Amygdala (tissue), 56 donors: ENCODE measurements at regions not wholly inside any gene's neighbourhood (a gene's known extent, or its start where the extent isn't known, plus 50 kb on each side); places are given as distances from the start of the nearest gene placed in this dataset.

Source experiments
- DNase-seq, 56 donors: peaks; one replicate each; lab custom pipeline; 2025; lab: John Stamatoyannopoulos, UW

DNA sequence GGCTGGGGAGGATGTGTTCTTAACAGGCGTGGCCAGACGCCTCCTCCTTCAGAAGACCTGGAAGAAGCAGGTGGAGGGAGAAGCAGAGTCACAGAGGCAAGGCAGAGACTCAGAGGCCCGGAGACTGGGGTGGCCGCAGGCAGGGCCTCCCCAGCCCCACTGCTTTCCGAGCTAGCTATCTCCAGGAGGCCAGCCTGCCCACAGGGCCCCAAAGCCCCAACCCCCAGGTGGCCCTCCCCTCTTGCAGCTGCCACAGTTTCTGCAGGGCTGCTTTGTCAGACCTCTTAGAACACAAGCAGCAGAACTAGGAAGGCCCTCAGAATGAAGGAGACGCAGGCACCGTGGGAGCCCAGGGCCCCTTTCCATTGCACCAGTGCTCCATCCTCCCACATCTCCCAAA is 69.0 kb upstream of the MLN start:
- DNase-seq: no peak

DNA sequence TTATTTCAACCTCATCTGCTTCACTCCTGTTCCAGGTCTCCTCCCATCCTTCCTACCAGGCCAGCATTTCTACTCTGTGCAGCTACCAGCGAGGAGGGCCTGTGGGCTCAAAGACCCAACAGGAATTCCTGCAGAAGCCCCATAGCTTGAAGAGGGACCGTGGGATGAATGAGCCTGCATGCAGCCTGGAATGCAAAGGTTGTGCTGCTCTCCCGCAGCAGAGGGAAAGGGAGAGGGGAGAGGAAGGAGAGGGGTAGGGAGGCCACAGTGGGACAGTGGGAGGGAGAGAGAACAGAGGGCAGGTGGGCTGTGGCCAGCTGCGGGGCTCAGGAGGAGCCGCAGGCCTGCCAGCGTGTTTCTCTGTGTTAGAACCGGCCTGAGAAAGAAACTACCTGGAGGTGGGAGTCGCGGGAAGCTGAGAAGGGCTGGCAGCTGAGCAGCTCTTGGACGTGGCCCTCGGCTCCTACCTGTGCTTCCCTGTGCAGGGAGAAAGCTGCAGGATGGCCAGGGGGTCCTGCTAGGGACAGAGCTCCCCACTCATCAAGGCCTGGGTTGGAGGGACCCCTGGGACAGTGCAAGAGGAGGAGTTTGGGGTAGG is 66.1 kb upstream of the MLN start:
- DNase-seq: no peak

DNA sequence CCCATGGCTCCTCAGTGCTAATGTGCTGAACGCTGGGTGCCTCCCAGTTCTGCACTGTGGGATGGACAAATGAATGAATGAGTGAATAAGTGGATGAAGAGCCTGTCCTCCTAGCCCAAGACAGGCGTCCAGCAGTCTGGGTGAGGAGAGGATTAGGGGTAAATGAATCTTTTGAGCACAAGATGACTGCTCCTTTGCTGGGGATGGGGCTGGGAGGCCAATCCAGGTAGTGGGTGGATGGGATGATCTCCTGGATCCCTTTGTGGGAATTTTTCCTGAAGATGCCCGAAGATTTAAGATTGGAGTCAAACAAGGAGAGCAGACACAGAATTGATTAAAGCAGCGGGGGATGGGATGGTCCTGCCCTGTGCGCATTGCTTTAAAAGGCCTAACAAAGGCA is 65.3 kb upstream of the MLN start:
- no peak for DNase-seq

DNA sequence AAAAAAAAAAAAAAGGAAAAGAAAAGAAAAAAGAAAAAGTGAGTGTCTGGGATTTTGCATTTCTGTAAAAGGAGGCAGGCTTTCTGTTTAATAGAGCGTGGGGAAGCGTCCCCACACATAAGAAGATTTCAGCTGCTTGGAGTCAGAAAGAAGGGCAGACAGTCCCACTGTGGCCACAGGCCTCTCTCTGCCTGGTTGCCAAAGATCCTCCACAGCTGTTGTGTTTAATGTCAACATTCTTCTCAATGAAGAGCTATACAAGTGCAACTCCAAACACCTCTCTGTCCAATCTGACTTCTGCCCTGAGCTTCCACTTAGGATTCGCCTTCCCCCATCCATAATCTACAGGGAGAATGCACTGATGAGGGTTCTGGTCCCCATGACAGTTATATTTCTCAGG is 64.3 kb upstream of the MLN start:
- DNase-seq: no peak

DNA sequence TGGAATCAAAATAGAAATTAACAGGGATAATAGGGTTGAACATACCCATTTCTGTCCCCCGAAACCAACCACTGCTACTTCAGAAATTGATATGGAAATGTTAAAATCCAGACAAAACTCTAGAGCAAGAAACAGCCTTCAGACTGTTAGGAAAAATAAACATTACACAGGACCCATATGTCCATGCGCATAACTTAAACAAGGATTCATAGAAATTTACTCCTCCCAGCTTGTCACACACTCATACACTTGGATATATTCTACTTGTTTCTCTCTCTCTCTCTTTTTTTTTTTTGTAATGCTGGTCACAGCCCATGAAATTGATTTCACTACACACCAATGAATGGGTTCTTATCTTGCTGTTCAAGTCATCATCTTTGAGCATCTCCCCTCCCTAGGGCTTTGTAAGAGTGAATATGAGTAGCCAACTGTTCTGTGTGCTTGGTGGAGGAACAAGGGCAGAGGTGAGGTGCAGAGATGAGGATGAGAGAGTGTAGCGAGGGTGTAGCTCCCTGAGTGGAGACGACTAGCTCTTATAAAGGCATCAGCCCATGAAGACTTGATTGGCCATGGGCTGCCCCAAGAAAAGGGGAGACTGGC is 61.8 kb upstream of the MLN start:
- DNase-seq: no peak

DNA sequence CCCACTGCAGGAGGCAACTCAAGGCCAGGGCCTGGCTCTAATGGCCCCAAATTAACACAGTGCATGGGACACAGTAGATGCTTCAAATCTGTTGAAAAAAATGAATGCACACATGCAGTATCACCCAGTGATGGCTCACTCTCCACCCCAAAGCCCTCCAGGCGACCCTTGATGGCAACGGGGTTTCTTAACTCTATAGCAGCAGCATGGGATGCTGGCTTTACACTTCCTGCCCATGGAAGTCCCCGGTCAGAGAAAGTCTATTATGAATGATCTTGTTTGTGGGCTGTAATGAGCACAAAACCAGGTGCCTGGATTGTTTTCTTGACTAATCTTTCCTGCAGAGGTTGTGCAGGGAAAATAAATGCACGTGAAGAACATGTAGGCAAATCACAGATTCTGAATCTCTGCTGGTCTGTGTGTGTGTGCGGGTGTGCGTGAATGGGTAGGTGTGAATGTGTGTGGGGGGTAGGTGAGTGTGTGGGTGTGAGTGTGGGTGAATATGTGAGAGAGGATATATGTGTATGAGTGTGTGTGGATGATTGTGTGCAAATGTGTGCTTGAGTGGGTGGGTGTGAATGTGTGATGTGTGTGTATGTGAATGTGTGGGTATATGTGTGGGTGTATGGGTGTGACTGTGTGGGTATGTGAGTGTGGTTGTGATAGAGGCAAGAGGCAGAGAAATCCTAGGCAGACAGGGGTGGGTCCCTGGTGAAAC is 60.1 kb upstream of the MLN start:
- DNase-seq: peak in 1 of 56 donors; percentile 3

DNA sequence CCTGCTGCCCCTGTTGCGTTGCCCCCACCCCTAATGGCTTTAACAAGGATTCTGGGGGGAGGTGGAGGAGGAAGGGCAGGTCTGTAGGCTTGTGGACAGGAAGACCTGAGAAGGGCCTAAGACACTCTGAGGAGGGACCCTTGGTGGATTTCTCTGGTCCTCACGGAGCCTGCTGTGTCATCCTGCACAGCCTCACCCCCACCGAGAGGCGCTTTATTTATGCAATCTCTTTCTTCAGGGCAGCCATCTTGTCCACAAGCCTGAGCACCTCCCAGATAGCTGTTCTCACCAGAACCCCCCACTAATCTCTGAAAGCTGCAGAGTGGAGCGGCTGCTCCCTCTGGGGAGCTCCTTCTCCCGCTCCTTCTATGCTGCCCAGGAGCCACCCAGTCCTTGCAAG is 59.3 kb upstream of the MLN start:
- no peak for DNase-seq

DNA sequence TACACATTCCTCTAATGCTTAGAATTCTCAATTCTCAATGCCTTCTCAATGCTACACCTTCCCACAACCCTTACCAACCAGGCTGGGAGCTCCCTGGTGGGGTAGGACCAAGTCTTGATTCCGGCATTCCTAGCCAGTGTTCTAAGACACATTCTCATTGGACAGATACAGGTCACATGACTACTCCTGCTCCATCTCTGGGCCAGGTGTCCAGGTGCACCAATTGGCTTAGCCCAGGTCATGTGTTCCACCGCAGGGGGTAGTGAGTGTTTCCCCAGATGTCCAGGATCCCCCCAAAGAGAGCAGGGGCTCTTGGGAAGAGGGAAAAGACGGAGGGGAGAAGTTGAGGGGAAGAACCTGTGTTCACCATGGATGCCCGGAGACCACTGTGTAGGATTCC is 58.7 kb upstream of the MLN start:
- DNase-seq: no peak

DNA sequence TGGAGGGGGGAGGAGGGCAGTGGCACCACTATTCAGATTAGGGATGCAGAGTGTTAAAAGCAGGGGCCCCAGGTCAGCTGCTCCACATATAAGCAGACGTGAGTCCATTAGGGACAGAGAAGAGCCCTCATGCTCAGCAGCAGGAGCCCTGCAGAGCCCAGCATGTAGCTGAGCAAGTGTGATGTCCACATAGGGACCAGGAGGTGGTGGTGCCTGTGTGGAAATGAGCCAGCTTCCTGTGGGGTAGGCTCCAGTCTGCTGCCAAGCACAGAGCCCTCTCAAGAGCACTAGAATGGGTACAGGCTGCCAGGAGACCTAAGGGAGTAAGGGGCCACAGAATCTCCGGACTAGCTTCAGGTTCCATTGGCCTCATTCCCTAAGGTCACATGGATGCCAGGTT is 57.9 kb upstream of the MLN start:
- DNase-seq: no peak

DNA sequence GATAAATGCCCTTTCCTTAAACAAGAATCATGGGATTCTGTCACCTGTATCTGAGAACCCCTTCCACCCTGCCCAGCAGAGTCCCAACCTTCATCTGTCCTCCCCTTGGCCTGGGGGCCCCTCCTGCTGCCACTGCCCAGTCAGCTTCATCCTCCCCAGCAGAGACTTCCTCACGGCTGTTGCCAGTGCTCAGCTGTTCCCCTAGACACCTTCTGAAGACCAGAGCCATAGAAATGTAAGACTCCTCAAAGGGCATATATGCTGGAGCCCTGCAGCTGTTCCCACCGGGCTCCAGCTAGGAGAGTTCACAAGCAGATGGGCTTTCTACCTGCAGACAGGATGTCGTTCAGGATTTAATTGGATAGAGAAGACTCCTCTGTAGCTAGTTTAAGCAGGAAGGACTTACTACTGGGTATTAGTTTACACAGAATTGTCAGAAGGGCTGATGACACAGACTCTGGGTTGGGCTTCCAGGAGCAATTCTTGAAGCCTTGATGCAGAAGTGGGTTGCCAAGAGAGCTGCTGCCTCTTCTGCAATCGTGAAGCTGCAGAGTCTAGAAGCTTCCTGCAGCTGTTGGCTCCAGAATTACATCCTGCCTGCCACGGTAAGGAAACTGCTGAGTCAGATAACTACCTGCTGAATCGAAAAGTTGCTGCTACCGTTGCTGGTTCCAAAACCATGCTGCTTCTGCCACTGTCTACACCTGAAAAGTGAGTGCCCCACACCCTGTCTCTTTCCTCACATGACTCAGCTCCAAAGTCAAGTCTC is 57.1 kb upstream of the MLN start:
- no peak for DNase-seq

DNA sequence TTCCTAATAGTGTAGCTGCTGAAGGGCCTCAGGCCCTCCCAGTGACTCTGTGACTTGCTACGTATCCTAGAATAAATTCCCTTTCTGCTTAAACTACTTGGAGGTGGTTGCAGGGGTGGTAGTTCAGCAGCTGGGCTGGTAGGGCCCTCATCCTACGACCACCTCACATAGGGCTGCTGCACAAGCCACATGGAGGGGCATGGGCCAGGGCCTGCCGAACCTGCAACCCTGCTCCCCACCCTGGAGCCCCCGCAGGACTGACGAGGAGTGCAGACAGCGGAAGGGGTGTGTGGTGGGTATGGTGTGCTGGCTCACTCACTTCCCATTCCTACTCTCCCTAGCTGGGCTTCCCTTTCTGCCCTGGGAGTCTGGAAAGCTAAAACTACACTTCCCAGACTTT is 56.2 kb upstream of the MLN start:
- no peak for DNase-seq

DNA sequence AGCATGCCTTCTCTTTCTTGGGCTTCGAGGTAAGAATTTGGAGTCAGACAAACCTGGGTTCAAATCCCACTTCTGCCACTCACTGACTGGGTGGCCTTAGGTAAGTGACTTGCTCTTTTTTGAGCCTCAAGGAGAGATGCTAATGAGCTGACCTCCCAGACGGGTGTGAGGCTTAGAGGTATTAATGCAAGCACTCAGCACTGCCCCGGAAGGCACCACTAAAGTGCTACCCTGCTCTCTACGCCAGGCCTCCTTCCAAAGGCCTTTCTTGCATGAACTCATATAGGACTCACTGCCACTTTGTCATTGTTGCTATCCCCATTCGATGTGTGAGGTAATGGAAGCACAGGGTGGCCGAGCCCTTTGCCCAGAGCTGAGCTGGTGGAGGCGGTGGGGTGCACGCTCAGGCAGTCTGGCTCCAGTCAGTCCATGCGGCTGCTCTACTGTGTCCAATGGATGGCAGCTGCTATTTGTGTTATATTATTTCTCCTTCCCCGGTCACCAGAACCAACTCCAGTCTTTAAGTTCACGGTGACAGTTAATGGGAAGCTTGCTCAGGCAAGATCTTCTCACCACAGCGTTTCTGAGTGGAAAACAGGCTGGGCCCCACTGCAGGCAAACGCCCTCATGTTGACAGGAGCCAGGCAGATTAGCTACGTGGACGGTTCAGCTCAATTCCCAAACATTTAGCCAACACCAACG is 55.2 kb upstream of the MLN start:
- DNase-seq: no peak

DNA sequence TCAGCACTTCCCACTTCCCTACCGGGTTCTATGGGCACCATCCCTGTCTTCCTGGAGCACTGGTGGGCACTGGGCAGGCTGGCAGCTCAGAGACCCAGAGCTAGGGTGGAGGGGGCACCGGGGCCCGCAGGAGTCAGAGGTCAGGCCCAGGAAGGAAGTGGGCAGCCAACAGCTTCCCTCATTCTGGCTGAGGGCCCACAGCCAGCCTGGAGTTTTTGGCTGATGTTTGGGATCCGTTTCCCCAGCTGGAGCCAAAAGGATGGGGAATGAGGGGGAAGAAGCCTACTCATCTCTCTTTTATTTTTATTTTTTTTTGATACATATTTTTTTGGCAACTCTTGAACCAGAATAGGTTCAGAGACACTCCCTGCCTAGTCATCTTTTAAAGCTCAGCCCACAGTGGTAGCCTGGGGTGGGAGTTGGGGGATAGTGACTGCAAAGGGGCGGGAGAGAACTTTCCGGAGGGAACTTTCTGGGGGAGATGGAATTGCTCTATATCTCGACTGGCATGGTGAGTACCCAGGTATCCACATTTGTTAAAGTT is 54.2 kb upstream of the MLN start:
- DNase-seq: no peak

DNA sequence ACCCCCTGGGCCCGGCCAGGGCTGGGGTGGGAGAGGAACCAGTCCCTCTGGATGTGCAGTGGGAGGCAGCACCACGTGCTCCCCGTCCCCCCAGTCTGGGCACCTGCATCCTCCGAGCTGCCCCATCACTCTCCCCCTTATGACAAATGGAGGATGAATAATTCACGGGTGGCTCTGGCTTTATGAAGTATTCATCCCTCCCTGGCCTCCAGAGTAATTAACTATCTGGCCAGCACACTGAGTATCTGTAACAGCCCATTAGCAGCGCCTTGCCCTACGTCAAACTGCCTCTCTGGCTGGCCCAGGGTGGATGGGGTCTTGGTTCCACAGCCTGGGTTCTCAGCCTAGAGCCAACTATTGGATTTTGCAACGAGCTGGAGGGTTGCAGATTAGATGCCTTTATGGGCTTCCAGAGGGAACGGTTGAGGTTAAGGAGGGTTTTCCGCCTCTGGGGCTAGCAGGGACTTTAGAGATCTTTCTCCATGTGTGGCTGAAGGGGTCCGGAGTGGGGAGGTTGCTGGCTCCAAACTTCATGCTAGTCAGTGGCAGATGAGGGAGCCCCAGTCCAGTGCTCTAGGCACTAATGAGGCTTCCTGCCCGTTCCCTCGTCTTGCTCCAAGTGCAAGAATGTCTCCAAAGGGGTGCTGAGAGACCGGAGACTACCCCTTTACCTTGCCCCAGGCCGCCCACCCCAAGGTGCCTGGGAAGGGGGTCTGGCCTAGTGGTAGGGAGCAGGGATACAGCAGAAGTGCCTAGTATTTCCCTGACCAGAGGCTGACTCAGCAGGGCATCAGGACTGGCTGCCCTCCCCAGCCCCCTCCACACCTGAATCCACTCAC is 53.5 kb upstream of the MLN start:
- DNase-seq: no peak

DNA sequence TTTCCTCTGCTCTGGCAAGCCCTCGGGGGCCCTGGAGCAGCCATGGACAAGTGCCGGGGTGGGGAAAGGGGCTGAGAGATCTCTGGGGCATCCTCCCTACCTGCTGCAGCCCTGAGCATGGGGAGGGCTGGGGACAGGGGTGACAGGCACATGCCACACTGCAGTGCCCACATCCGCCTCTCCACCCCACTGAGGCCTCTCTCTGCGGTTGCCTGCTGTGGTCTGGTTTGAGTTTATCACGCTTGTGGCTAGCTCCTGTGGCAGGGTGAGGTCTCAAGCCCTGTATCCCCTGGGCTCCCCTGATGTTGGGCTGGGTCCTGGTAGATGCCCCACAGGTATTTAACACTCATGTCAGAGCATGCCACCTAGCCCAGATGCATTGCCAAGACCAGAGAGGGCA is 52.9 kb upstream of the MLN start:
- DNase-seq: no peak

DNA sequence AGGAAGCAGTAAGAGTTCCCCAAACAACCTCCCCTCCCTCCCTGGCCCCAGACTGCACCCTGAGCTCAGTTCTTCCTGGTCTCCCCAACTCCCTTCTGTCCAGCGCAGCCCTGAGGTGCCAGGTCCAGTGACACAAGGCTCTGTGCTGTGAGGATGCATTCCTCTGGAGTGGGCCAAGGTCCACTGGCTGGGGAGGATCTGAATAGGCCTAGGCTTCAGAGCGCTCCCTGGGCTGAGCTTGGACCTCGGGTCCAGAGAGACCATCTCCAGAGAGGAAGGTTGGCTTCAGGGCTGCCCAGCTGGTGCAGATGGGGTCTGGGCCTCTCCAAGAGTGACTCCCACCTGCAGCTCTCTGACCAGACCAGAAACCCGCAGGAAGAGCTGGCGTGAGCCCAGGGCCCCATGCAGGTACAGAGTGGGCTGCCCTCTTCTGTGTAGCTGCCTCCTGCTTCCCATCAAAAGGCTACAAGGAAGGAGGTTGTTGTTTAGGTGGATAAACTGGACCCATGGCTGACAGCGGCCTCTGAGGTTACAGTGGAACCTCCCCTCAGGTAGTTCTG is 52.3 kb upstream of the MLN start:
- DNase-seq: no peak

DNA sequence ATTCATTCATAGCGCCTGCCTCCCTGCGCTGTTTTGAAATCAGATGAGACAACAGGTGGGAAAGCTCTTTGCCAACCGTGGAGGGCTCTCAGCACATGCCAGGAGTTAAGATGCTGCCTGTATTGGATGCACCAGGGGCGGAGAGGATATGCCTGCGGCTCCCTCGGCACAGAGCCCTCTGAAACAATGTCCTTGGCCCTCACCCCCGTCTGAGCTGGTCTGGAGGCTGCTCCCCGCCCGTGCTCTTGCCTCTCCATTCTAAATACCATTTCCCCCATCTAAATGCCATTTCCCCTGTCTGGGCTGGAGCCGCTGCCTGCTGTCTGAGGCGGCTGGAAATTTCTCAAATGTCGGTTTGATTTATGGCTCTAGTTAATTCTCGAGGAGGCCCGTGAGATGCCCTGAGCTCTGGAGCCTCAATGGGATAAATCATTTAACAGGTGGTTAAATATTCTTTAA is 50.8 kb upstream of the MLN start:
- no peak for DNase-seq

DNA sequence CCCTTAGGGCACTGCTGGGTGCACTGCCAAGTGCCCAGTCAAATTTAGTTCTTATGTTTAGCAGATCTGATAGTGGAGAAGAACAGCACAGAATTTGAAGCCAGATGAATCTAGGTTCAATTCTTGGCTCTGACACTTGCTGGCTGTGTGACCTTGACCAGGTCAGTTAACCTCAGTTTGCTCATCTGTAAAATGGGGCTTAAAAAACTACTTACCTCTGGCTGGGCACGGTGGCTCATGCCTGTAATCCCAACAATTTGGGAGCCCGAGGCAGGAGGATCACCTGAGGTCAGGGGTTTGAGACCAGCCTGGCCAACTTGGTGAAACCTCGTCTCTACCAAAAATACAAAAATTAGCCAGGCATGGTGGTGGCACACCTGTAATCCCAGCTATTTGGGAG is 49.9 kb upstream of the MLN start:
- DNase-seq: no peak
